GM23338 (cell line): ENCODE measurements at regions not wholly inside any gene's neighbourhood (a gene's known extent, or its start where the extent isn't known, plus 50 kb on each side); places are given as distances from the start of the nearest gene placed in this dataset.

Source experiments
- ATAC-seq: fragments of 200-7000 bp; cut with Tn5 transposase; 3 replicates; pipeline ENCODE4 v1.9.1; 2020
- DNase-seq: peaks from one replicate; pipeline ENCODE4 v3.0.0-alpha.2; 2015; ENCODE audit warnings: low spot score
- H2AFZ ChIP-seq: fragments of 200-600 bp; sonication (generic); 2 replicates; pipeline ENCODE4 v1.8.0; 2016; ENCODE audit warnings: antibody characterized with exemption, mild to moderate bottlenecking, moderate library complexity
- H3F3A ChIP-seq: fragments of 200-600 bp; sonication (generic); replicated peaks from 2 replicates; pipeline ENCODE4 v1.8.0; 2017; ENCODE audit warnings: antibody characterized with exemption, mixed run types, low read depth
- H3K27ac ChIP-seq: fragments of 200-600 bp; sonication (generic); 2 replicates; pipeline ENCODE4 v1.6.1; 2016; ENCODE audit warnings: low read depth
- H3K27me3 ChIP-seq: fragments of 200-600 bp; sonication (generic); 2 replicates; pipeline ENCODE4 v1.8.0; 2016; ENCODE audit warnings: mild to moderate bottlenecking, mixed run types, moderate library complexity; ENCODE audit not compliant: insufficient read depth
- H3K36me3 ChIP-seq: fragments of 200-600 bp; sonication (generic); 2 replicates; pipeline ENCODE4 v1.8.0; 2016; ENCODE audit warnings: mild to moderate bottlenecking; ENCODE audit not compliant: insufficient read depth
- H3K4me1 ChIP-seq: fragments of 200-600 bp; sonication (generic); 2 replicates; pipeline ENCODE4 v1.8.0; 2016; ENCODE audit warnings: mild to moderate bottlenecking, moderate library complexity; ENCODE audit not compliant: insufficient read depth
- H3K4me2 ChIP-seq: fragments of 200-600 bp; sonication (generic); 2 replicates; pipeline ENCODE4 v1.7.1; 2017; ENCODE audit warnings: mixed run types
- H3K4me3 ChIP-seq: fragments of 200-600 bp; sonication (generic); 2 replicates; pipeline ENCODE4 v1.6.1; 2016; ENCODE audit warnings: mixed run types
- H3K79me2 ChIP-seq: fragments of 200-600 bp; sonication (generic); replicated peaks from 2 replicates; pipeline ENCODE4 v1.8.0; 2017; ENCODE audit warnings: mild to moderate bottlenecking; ENCODE audit not compliant: insufficient read depth
- H3K9me2 ChIP-seq: fragments of 200-600 bp; sonication (generic); 2 replicates; pipeline ENCODE4 v1.8.0; 2017; ENCODE audit not compliant: insufficient read depth
- H4K20me1 ChIP-seq: fragments of 200-600 bp; sonication (generic); replicated peaks from 2 replicates; pipeline ENCODE4 v1.8.0; 2017; ENCODE audit warnings: mild to moderate bottlenecking; ENCODE audit not compliant: insufficient read depth
- H3K27ac Mint-ChIP-seq: 2 replicates; pipeline ENCODE4 v1.8.0; 2020; ENCODE audit warnings: inconsistent platforms, mild to moderate bottlenecking, moderate library complexity, mixed read lengths
- H3K27me3 Mint-ChIP-seq: 3 replicates; pipeline ENCODE4 v1.8.0; 2022; ENCODE audit warnings: low read depth, mild to moderate bottlenecking, moderate library complexity, mixed read lengths, inconsistent platforms; ENCODE audit not compliant: insufficient read depth, poor library complexity
- H3K36me3 Mint-ChIP-seq: 3 replicates; pipeline ENCODE4 v1.8.0; 2021; ENCODE audit warnings: low read depth, mild to moderate bottlenecking, inconsistent platforms, moderate library complexity, mixed read lengths
- H3K4me1 Mint-ChIP-seq: 3 replicates; pipeline ENCODE4 v1.8.0; 2020; ENCODE audit warnings: mild to moderate bottlenecking, inconsistent platforms, mixed read lengths
- H3K4me3 Mint-ChIP-seq: 3 replicates; pipeline ENCODE4 v1.8.0; 2021; ENCODE audit warnings: moderate library complexity, mild to moderate bottlenecking, inconsistent platforms, mixed read lengths
- H3K9me3 Mint-ChIP-seq: 3 replicates; pipeline ENCODE4 v1.8.0; 2020; ENCODE audit warnings: moderate library complexity, mild to moderate bottlenecking, inconsistent platforms, mixed read lengths
- CREB1 ChIP-seq: fragments of 250-450 bp; sonication (Bioruptor Pico); IDR thresholded peaks from 2 replicates; pipeline ENCODE4 v1.5.0; 2020; ENCODE audit warnings: low read depth, mild to moderate bottlenecking, moderate library complexity
- ETS1 ChIP-seq: IDR thresholded peaks from 2 replicates; pipeline ENCODE4 v1.6.1; 2016; ENCODE audit warnings: antibody characterized with exemption
- EZH2phosphoT487 ChIP-seq: fragments of 200-600 bp; sonication (generic); IDR thresholded peaks from one replicate; pipeline ENCODE4 v1.8.1; 2018; ENCODE audit warnings: antibody characterized with exemption; ENCODE audit not compliant: unreplicated experiment
- NANOG ChIP-seq: IDR thresholded peaks from 2 replicates; pipeline ENCODE4 v1.6.1; 2016; ENCODE audit warnings: antibody characterized with exemption, borderline replicate concordance
- POLR2AphosphoS5 ChIP-seq: IDR thresholded peaks from 2 replicates; pipeline ENCODE4 v1.6.1; 2016; ENCODE audit warnings: antibody characterized with exemption, low read depth
- ZNF331 ChIP-seq: fragments of 250-450 bp; sonication (Bioruptor Pico); IDR thresholded peaks from 2 replicates; pipeline ENCODE4 v1.5.0; 2020; ENCODE audit warnings: low read depth, mild to moderate bottlenecking, moderate library complexity
- ZNF462 ChIP-seq: fragments of 250-450 bp; sonication (Bioruptor Pico); IDR thresholded peaks from 2 replicates; pipeline ENCODE4 v1.5.0; 2020; ENCODE audit warnings: mild to moderate bottlenecking, moderate library complexity

DNA sequence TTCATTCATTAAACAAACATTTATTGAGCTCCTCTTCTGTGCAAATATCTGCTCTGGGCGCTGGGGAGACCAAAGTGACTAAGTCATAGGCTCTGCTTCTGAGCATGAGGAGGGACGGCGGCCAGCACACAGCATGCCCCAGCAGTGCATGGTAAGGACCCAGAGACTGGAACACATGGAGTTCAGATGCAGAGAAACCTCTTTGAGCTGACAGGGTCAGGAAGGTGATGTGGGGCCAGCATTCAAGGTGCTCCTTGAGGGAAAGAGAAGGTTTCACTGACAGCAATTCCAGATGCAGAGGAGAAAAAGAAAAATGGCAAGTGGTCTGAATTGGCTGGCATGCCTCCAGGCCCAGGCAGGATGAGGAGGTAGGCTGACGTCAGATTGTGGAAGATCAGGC is 234.5 kb downstream of the UACA start (continued):
- no peak for TF ChIP-seq ZNF331 (CRISPR knock-in tag)
- TF ChIP-seq ZNF462 (CRISPR knock-in tag) = no peak
- TF ChIP-seq CREB1 (CRISPR knock-in tag) = no peak

- no peak for DNase-seq
- Histone ChIP-seq H4K20me1 (no peaks in the 10 kb centered on the region), H3F3A (no peaks in the 10 kb centered on the region), H3K36me3 (no peaks in the 10 kb centered on the region), H3K4me3 (no peak overlapping the region), H3K4me1 (peaks cover 2% of the 10 kb centered on the region; the same call in 1 of the 2 replicates), H3K4me2 (no peak overlapping the region), H2AFZ (no peak overlapping the region), H3K27me3 (no peaks in the 10 kb centered on the region), H3K27ac (no peak overlapping the region), H3K79me2 (no peaks in the 10 kb centered on the region), H3K9me2 (0 out of 2 replicates have a peak, but pooled peaks cover 2% of the 10 kb centered on the region)
- Mint-ChIP-seq H3K27me3 (no peaks in the 10 kb centered on the region), H3K4me3 (no peak overlapping the region), H3K4me1 (peaks cover 23% of the 10 kb centered on the region), H3K9me3 (no peaks in the 10 kb centered on the region; the same call in 2 of the 3 replicates), H3K36me3 (no peaks in the 10 kb centered on the region), H3K27ac (no peak overlapping the region)
- no peak for ATAC-seq
- TF ChIP-seq EZH2phosphoT487 (no peak), NANOG (no peak), ZNF462 (CRISPR knock-in tag) (no peak), POLR2AphosphoS5 (no peak), CREB1 (CRISPR knock-in tag) (no peak), ZNF331 (CRISPR knock-in tag) (no peak), ETS1 (no peak)
Measured at GRCh38 chr15:70528270-70528706, 235.1 kb downstream of the UACA start.
